Aorta (tissue), 5 donors: ENCODE measurements at regions not wholly inside any gene's neighbourhood (a gene's known extent, or its start where the extent isn't known, plus 50 kb on each side); places are given as distances from the start of the nearest gene placed in this dataset.

Source experiments
- ATAC-seq: fragments of 200-7000 bp; cut with Tn5 transposase; one replicate; pipeline ENCODE4 v1.9.1; 2022; ENCODE audit warnings: moderate library complexity; ENCODE audit not compliant: low FRiP score
- DNase-seq, 2 donors: peaks; one replicate each; pipeline ENCODE4 v3.0.0-alpha.2; 2020
- H3K27ac ChIP-seq, 2 donors: one replicate each; pipeline ENCODE4 v1.5.1; 2013; ENCODE audit warnings: low read length in 2 of 2, mild to moderate bottlenecking in 2 of 2, moderate library complexity in 2 of 2, control low read depth in 1 of 2, inconsistent platforms in 1 of 2, low read depth in 1 of 2
- H3K27me3 ChIP-seq, 2 donors: one replicate each; pipeline ENCODE4 v1.6.1; 2013; ENCODE audit warnings: control low read depth in 1 of 2, low read length in 1 of 2, mild to moderate bottlenecking in 1 of 2, moderate library complexity in 1 of 2; ENCODE audit not compliant: insufficient read depth in 2 of 2, control insufficient read depth in 1 of 2
- H3K36me3 ChIP-seq, 2 donors: one replicate each; pipeline ENCODE4 v1.6.1; 2013; ENCODE audit warnings: control low read depth in 1 of 2, low read length in 1 of 2, mild to moderate bottlenecking in 1 of 2; ENCODE audit not compliant: insufficient read depth in 2 of 2, control insufficient read depth in 1 of 2
- H3K4me1 ChIP-seq, 2 donors: one replicate each; pipeline ENCODE4 v1.6.1; 2013; ENCODE audit warnings: low read length in 2 of 2, control low read depth in 1 of 2, mild to moderate bottlenecking in 1 of 2, moderate library complexity in 1 of 2; ENCODE audit not compliant: insufficient read depth in 2 of 2, control insufficient read depth in 1 of 2
- H3K4me3 ChIP-seq, 2 donors: one replicate each; pipeline ENCODE4 v1.5.1; 2013; ENCODE audit warnings: low read length in 2 of 2, control low read depth in 1 of 2, mild to moderate bottlenecking in 1 of 2
- H3K9me3 ChIP-seq: one replicate; pipeline ENCODE4 v1.6.1; 2013; ENCODE audit warnings: mild to moderate bottlenecking, low read length; ENCODE audit not compliant: control insufficient read depth
- WGBS, 2 donors: extraction: QIAGEN DNeasy Blood & Tissue Kit; methylation state at CpG; one replicate each; pipeline ENCODE4 v1.1.7; 2013; 5-methylcytosine and 5-hydroxymethylcytosine counted together
- intact Hi-C, 2 donors: fragments of 100-400 bp; cut with DNase I; formaldehyde crosslinking; loops; one replicate each; pipeline versions ENCODE4 v1.14.2 to v1.15.0; 2022
- donor health status: healthy with polysubstance abuse.
- donor health status: Bipolar disorder and iron deficiency.
- donor health status: DM: no; HTN: no; CAD: no.
- donor health status: DM: no; HTN: no; CAD: no.
- donor health status: DM: yes; HTN: yes; CAD: no.

- H3K4me3 ChIP-seq = no peak overlapping the region
- DNase-seq = no peak
- 81 to 82% methylated on average over 3 of the region's 3 CpGs for WGBS, 2 donors
- H3K4me1 ChIP-seq = no peaks in the 10 kb centered on the region
- intact Hi-C loops = no loop called here
- no peak for ATAC-seq
- H3K9me3 ChIP-seq = no peaks in the 10 kb centered on the region
- no peaks in the 10 kb centered on the region for H3K27me3 ChIP-seq
- H3K36me3 ChIP-seq = no peaks in the 10 kb centered on the region
- no peak overlapping the region for H3K27ac ChIP-seq
Observed at GRCh38 chr6:145213614-145214013, 521.7 kb downstream of the EPM2A start.

DNA sequence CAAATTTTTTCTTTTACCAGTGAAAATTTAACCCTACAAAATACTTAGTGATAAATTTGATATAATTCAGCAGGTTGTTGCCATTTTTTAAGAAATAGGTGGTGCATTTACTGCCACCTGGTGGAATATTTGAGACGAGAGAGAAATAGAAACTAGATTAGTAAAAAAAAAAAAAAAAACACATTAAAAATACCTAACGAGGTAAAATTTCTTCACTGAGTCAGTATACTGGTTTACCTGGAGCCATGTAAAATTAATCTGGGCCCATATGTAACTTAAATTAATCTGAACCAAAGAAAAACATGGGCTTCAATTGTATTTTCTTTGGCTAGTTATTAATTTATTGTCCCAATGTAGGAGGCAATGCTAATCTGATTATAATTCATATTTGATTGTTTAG, 520.8 kb downstream of the EPM2A start:
- no peak for ATAC-seq

GRCh38 chr6:145224450-145224849, 510.9 kb downstream of the EPM2A start:
- H3K36me3 ChIP-seq = no peaks in the 10 kb centered on the region
- H3K27ac ChIP-seq = no peak overlapping the region
- no peaks in the 10 kb centered on the region for H3K4me1 ChIP-seq
- intact Hi-C loops = no loop called here
- ATAC-seq (no peak), DNase-seq (no peak)
- WGBS, 2 donors = 86 to 88% methylated on average over 3 of the region's 3 CpGs
- no peaks in the 10 kb centered on the region for H3K9me3 ChIP-seq
- no peaks in the 10 kb centered on the region for H3K27me3 ChIP-seq
- H3K4me3 ChIP-seq = no peak overlapping the region

More for the DNA sequence above, 520.8 kb downstream of the EPM2A start:
- no peaks in the 10 kb centered on the region for H3K36me3 ChIP-seq
- H3K9me3 ChIP-seq = no peaks in the 10 kb centered on the region
- no peak overlapping the region for H3K4me3 ChIP-seq
- DNase-seq = no peak
- no peaks in the 10 kb centered on the region for H3K27me3 ChIP-seq
- H3K4me1 ChIP-seq = no peaks in the 10 kb centered on the region
- H3K27ac ChIP-seq = no peak overlapping the region
- intact Hi-C loops = no loop called here
- WGBS, 2 donors = 2 to 5% methylated on average over 2 of the region's 2 CpGs

DNA sequence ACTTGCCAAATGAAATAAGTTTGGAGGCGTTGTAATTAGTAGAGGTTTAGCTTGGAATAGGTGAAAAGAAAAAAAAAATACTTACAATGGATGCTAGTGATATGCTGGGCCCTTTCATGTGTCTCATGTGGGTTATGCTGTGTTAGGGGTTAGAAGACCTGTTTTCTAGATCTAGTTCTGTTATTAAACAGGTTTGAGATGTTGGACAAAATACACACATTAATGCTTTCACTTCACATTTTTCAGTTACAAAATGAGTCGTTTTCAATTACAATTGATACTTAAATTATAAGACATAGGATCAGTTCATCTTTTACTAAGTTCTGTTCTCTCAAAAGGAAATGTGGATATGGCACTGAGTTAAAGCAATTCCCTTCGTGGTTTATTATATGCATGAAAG, 509.8 kb downstream of the EPM2A start:
- ATAC-seq = no peak
- 78 to 82% methylated on average over 3 of the region's 3 CpGs for WGBS, 2 donors
- no peaks in the 10 kb centered on the region for H3K4me1 ChIP-seq

GRCh38 chr6:145227593-145227992, 507.7 kb downstream of the EPM2A start:
- WGBS, 2 donors = 82 to 89% methylated on average over 6 of the region's 6 CpGs
- no peak for ATAC-seq
- DNase-seq = no peak
- no peaks in the 10 kb centered on the region for H3K36me3 ChIP-seq
- no peaks in the 10 kb centered on the region for H3K4me1 ChIP-seq
- no peak overlapping the region for H3K4me3 ChIP-seq
- H3K27me3 ChIP-seq = no peaks in the 10 kb centered on the region
- no peak overlapping the region for H3K27ac ChIP-seq
- intact Hi-C loops = no loop called here
- no peaks in the 10 kb centered on the region for H3K9me3 ChIP-seq

More for the DNA sequence above, 509.8 kb downstream of the EPM2A start:
- intact Hi-C loops = no loop called here
- Histone ChIP-seq H3K27me3 (no peaks in the 10 kb centered on the region), H3K36me3 (no peaks in the 10 kb centered on the region), H3K4me3 (no peak overlapping the region), H3K9me3 (no peaks in the 10 kb centered on the region), H3K27ac (no peak overlapping the region)
- DNase-seq = no peak

- Histone ChIP-seq H3K27ac (no peak overlapping the region), H3K9me3 (no peaks in the 10 kb centered on the region), H3K36me3 (no peaks in the 10 kb centered on the region), H3K4me3 (no peak overlapping the region), H3K27me3 (no peaks in the 10 kb centered on the region), H3K4me1 (no peaks in the 10 kb centered on the region)
- 94% methylated on average over 3 of the region's 3 CpGs for WGBS, 2 donors
- DNase-seq = no peak
- intact Hi-C loops = no loop called here
- ATAC-seq = no peak
Observed at GRCh38 chr6:145228962-145229582, 506.2 kb downstream of the EPM2A start.

GRCh38 chr6:145233955-145234354, 501.4 kb downstream of the EPM2A start:
- no peaks in the 10 kb centered on the region for H3K27me3 ChIP-seq
- H3K4me3 ChIP-seq = no peak overlapping the region
- no peak overlapping the region for H3K27ac ChIP-seq
- H3K9me3 ChIP-seq = no peaks in the 10 kb centered on the region
- no peak for DNase-seq
- intact Hi-C loops = no loop called here
- no peak for ATAC-seq
- WGBS, 2 donors = 89 to 90% methylated on average over 2 of the region's 2 CpGs
- H3K36me3 ChIP-seq = no peaks in the 10 kb centered on the region
- no peaks in the 10 kb centered on the region for H3K4me1 ChIP-seq

DNA sequence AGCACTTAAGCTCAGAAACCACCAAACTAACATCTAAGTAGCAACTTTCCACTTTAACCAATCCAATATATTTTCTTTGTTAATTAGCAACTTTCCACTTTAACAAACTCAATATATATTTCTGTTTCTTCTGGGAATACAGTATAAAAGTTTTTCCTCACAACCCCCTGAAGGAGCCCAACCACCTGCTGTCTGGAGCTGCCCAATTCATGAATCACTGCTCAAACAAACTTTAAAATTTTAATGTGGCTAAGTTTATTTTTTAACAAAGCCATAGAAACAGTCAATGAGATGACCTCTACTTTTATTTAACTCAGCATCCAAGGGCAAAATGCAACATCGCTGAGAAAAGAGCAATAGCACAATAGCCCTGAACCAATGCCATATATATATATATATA, 500.1 kb downstream of the EPM2A start:
- no peak overlapping the region for H3K27ac ChIP-seq
- WGBS, 2 donors = 94 to 100% methylated on average over 1 of the region's 1 CpG
- no peak for DNase-seq
- no peaks in the 10 kb centered on the region for H3K36me3 ChIP-seq
- intact Hi-C loops = no loop called here
- no peaks in the 10 kb centered on the region for H3K4me1 ChIP-seq
- H3K9me3 ChIP-seq = no peaks in the 10 kb centered on the region
- ATAC-seq = no peak
- no peak overlapping the region for H3K4me3 ChIP-seq
- H3K27me3 ChIP-seq = no peaks in the 10 kb centered on the region

DNA sequence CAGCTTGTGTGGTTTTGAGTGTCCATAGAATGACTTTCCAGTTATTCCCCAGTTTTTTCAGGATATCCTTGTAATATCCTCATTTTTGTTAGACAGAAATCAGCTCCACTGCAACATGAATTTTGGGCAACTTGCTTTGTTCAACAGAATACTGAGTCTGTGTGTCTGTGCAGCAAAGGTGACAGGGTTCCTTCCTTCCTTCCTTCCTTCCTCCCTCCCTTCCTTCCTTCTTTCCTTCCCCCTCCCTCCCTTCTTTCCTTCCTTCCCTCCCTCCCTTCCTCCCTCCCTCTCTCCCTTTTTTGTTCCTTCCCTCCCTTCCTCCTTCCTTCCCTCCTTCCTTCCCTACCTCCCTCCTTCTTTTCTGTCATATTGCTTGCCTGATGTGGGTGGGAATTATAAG, 496.5 kb downstream of the EPM2A start:
- Histone ChIP-seq H3K4me3 (no peak overlapping the region), H3K36me3 (no peaks in the 10 kb centered on the region), H3K4me1 (no peaks in the 10 kb centered on the region), H3K27ac (no peak overlapping the region), H3K9me3 (no peaks in the 10 kb centered on the region), H3K27me3 (no peaks in the 10 kb centered on the region)
- no peak for DNase-seq
- ATAC-seq = no peak
- intact Hi-C loops = no loop called here
